GM21381 (cell line): ENCODE measurements at regions not wholly inside any gene's neighbourhood (a gene's known extent, or its start where the extent isn't known, plus 50 kb on each side); places are given as distances from the start of the nearest gene placed in this dataset.
"Not testable (repeated sequence)": the region's sequence is repeated elsewhere in the genome, so short reads cannot be mapped to it uniquely, and the experiment has no call there.

Experiments used
- ATAC-seq: cut with Tn5 transposase; IDR thresholded peaks from one replicate; pipeline ENCODE4 v1.9.1; 2021; ENCODE audit warnings: mild to moderate bottlenecking, moderate library complexity; ENCODE audit not compliant: unreplicated experiment

- ATAC-seq = no peak
Measured at GRCh38 chr5:88092958-88093605, 175.6 kb downstream of the TMEM161B start.

GRCh38 chr5:88092358-88092757, 176.3 kb downstream of the TMEM161B start:
- ATAC-seq = no peak

GRCh38 chr5:88090506-88090905, 178.1 kb downstream of the TMEM161B start:
- ATAC-seq = no peak

- ATAC-seq = no peak
Measured at GRCh38 chr5:88089719-88090390, 178.8 kb downstream of the TMEM161B start.

GRCh38 chr5:88085462-88085861, 183.2 kb downstream of the TMEM161B start:
- ATAC-seq = no peak

- no peak for ATAC-seq
Measured at GRCh38 chr5:88081877-88082276, 186.8 kb downstream of the TMEM161B start.

- ATAC-seq = no peak
Measured at GRCh38 chr5:88063813-88064212, 204.8 kb downstream of the TMEM161B start.

- ATAC-seq = no peak
Measured at GRCh38 chr5:88060194-88060593, 208.5 kb downstream of the TMEM161B start.

GRCh38 chr5:88058625-88059024, 210.0 kb downstream of the TMEM161B start:
- no peak for ATAC-seq

- ATAC-seq = not testable (repeated sequence)
Measured at GRCh38 chr5:88052468-88052867, 216.2 kb downstream of the TMEM161B start.

- ATAC-seq = no peak
Measured at GRCh38 chr5:88051148-88051547, 217.5 kb downstream of the TMEM161B start.

GRCh38 chr5:88049737-88050136, 218.9 kb downstream of the TMEM161B start:
- no peak for ATAC-seq

GRCh38 chr5:88049156-88049555, 219.5 kb downstream of the TMEM161B start:
- no peak for ATAC-seq

- ATAC-seq = no peak
Measured at GRCh38 chr5:88045931-88046461, 222.6 kb downstream of the TMEM161B start.

- ATAC-seq = no peak
Measured at GRCh38 chr5:88045165-88045564, 223.5 kb downstream of the TMEM161B start.

GRCh38 chr5:88034520-88034919, 234.1 kb downstream of the TMEM161B start:
- no peak for ATAC-seq

GRCh38 chr5:88033191-88033590, 235.5 kb downstream of the TMEM161B start:
- ATAC-seq = no peak

GRCh38 chr5:88029011-88029410, 239.6 kb downstream of the TMEM161B start:
- ATAC-seq = no peak

- no peak for ATAC-seq
Measured at GRCh38 chr5:88021141-88021540, 247.5 kb downstream of the TMEM161B start.

- ATAC-seq = not testable (repeated sequence)
Measured at GRCh38 chr5:88014984-88015383, 253.7 kb downstream of the TMEM161B start.

- ATAC-seq = no peak
Measured at GRCh38 chr5:88000877-88001276, 267.8 kb downstream of the TMEM161B start.

GRCh38 chr5:87997662-87998061, 271.0 kb downstream of the TMEM161B start:
- ATAC-seq = no peak
